HG03159 (cell line): ENCODE measurements at regions not wholly inside any gene's neighbourhood (a gene's known extent, or its start where the extent isn't known, plus 50 kb on each side); places are given as distances from the start of the nearest gene placed in this dataset.

Experiments used
- ATAC-seq: cut with Tn5 transposase; IDR thresholded peaks from one replicate; pipeline ENCODE4 v1.9.1; 2021; ENCODE audit warnings: mild to moderate bottlenecking, moderate library complexity; ENCODE audit not compliant: unreplicated experiment

- ATAC-seq = no peak
Observed at GRCh38 chr2:66885775-66886383, 451.0 kb downstream of the MEIS1 start.

- ATAC-seq = no peak
Observed at GRCh38 chr2:66888246-66888645, 453.3 kb downstream of the MEIS1 start.

- ATAC-seq = no peak
Observed at GRCh38 chr2:66888791-66889631, 454.1 kb downstream of the MEIS1 start.

- ATAC-seq = no peak
Observed at GRCh38 chr2:66889632-66889882, 454.6 kb downstream of the MEIS1 start.

GRCh38 chr2:66890166-66890742 is 455.3 kb downstream of the MEIS1 start:
- ATAC-seq = no peak

GRCh38 chr2:66895206-66895605 is 460.3 kb downstream of the MEIS1 start:
- no peak for ATAC-seq

- no peak for ATAC-seq
Observed at GRCh38 chr2:66896131-66896530, 461.2 kb downstream of the MEIS1 start.

GRCh38 chr2:66897181-66897580 is 462.3 kb downstream of the MEIS1 start:
- ATAC-seq = no peak

GRCh38 chr2:66897691-66898150 is 462.8 kb downstream of the MEIS1 start:
- ATAC-seq = no peak

GRCh38 chr2:66899109-66899508 is 464.2 kb downstream of the MEIS1 start:
- ATAC-seq = no peak

GRCh38 chr2:66899648-66900047 is 464.7 kb downstream of the MEIS1 start:
- no peak for ATAC-seq

GRCh38 chr2:66901344-66901743 is 466.4 kb downstream of the MEIS1 start:
- ATAC-seq = no peak

GRCh38 chr2:66903183-66903582 is 468.3 kb downstream of the MEIS1 start:
- no peak for ATAC-seq

GRCh38 chr2:66903745-66904465 is 469.0 kb downstream of the MEIS1 start:
- no peak for ATAC-seq

GRCh38 chr2:66915237-66915636 is 480.3 kb downstream of the MEIS1 start:
- ATAC-seq = no peak

GRCh38 chr2:66919286-66919685 is 477.8 kb upstream of the ETAA1 start:
- ATAC-seq = no peak

- no peak for ATAC-seq
Observed at GRCh38 chr2:66920415-66920814, 476.7 kb upstream of the ETAA1 start.

GRCh38 chr2:66925128-66925527 is 472.0 kb upstream of the ETAA1 start:
- no peak for ATAC-seq

GRCh38 chr2:66926594-66927112 is 470.5 kb upstream of the ETAA1 start:
- no peak for ATAC-seq

GRCh38 chr2:66929632-66930338 is 467.3 kb upstream of the ETAA1 start:
- ATAC-seq = no peak
